IMR-90 (cell line): ENCODE measurements at regions not wholly inside any gene's neighbourhood (a gene's known extent, or its start where the extent isn't known, plus 50 kb on each side); places are given as distances from the start of the nearest gene placed in this dataset.

ENCODE experiments used
- ATAC-seq: fragments of 200-7000 bp; cut with Tn5 transposase; 2 replicates; pipeline ENCODE4 v1.9.1; 2020; ENCODE audit warnings: low read depth, mild to moderate bottlenecking, moderate library complexity
- BruUV-seq: library from RNA; stranded (reverse); fragments of 400-500 nt; replicated peaks from 2 replicates; lab custom pipeline; 2021; lab: Mats Ljungman, UMichigan
- CTCF ChIA-PET: fragments of 300-600 bp; formaldehyde crosslinking; extraction: SDS; loops from one replicate; lab custom pipeline; 2021; ENCODE audit warnings: antibody characterized with exemption; lab: Yijun Ruan, JAX
- POLR2A ChIA-PET: fragments of 300-600 bp; sonication (Branson Sonifier 250); formaldehyde crosslinking; loops from one replicate; lab custom pipeline; 2022; ENCODE audit warnings: antibody characterized with exemption; ENCODE audit not compliant: unreplicated experiment; lab: Charles Lee
- DNase-seq: peaks from one replicate; pipeline ENCODE4 v3.0.0; 2013
- H2AFZ ChIP-seq: replicated peaks from 2 replicates; pipeline ENCODE3; 2013; ENCODE audit warnings: low read length, mild to moderate bottlenecking; ENCODE audit not compliant: poor library complexity
- H2AK5ac ChIP-seq: 2 replicates; pipeline ENCODE4 v1.6.1; 2013; ENCODE audit warnings: low read depth, low read length, inconsistent platforms
- H2AK9ac ChIP-seq: replicated peaks from 2 replicates; pipeline ENCODE3; 2013; ENCODE audit warnings: mild to moderate bottlenecking, low read depth, low read length, moderate library complexity; ENCODE audit not compliant: poor library complexity
- H2BK120ac ChIP-seq: 2 replicates; pipeline ENCODE4 v1.6.1; 2013; ENCODE audit warnings: low read depth, low read length, inconsistent platforms
- H2BK15ac ChIP-seq: 3 replicates; pipeline ENCODE4 v1.6.1; 2013; ENCODE audit warnings: low read depth, low read length, inconsistent platforms
- H2BK20ac ChIP-seq: 2 replicates; pipeline ENCODE4 v1.6.1; 2013; ENCODE audit warnings: low read depth, mild to moderate bottlenecking, inconsistent platforms, low read length, moderate library complexity
- H2BK5ac ChIP-seq: 2 replicates; pipeline ENCODE4 v1.6.1; 2013; ENCODE audit warnings: mild to moderate bottlenecking, low read depth, low read length, inconsistent platforms; ENCODE audit not compliant: poor library complexity, severe bottlenecking
- H3K14ac ChIP-seq: replicated peaks from 2 replicates; pipeline ENCODE4 v1.6.1; 2013; ENCODE audit warnings: low read depth, low read length, inconsistent platforms
- H3K18ac ChIP-seq: 2 replicates; pipeline ENCODE4 v1.6.1; 2013; ENCODE audit warnings: low read depth, low read length, control low read depth
- H3K23ac ChIP-seq: 2 replicates; pipeline ENCODE4 v1.6.1; 2013; ENCODE audit warnings: low read depth, low read length, inconsistent platforms
- H3K27ac ChIP-seq: 2 replicates; pipeline ENCODE4 v1.5.1; 2013; ENCODE audit warnings: mild to moderate bottlenecking, control low read depth, low read length; ENCODE audit not compliant: insufficient read depth
- H3K27me3 ChIP-seq: 2 replicates; pipeline ENCODE4 v1.6.1; 2013; ENCODE audit warnings: low read length; ENCODE audit not compliant: control insufficient read depth, insufficient read depth
- H3K36me3 ChIP-seq: 2 replicates; pipeline ENCODE4 v1.6.1; 2013; ENCODE audit warnings: low read length, mixed read lengths; ENCODE audit not compliant: control insufficient read depth, insufficient read depth
- H3K4ac ChIP-seq: 2 replicates; pipeline ENCODE4 v1.6.1; 2013; ENCODE audit warnings: low read depth, low read length, inconsistent platforms
- H3K4me1 ChIP-seq: 2 replicates; pipeline ENCODE4 v1.6.1; 2013; ENCODE audit warnings: low read length, mixed read lengths; ENCODE audit not compliant: control insufficient read depth, insufficient read depth
- H3K4me2 ChIP-seq: 2 replicates; pipeline ENCODE4 v1.6.1; 2013; ENCODE audit warnings: low read depth, mild to moderate bottlenecking, control low read depth, low read length, moderate library complexity
- H3K4me3 ChIP-seq: 2 replicates; pipeline ENCODE4 v1.5.1; 2013; ENCODE audit warnings: low read depth, mild to moderate bottlenecking, control low read depth, low read length, moderate library complexity; ENCODE audit not compliant: insufficient read depth
- H3K56ac ChIP-seq: 2 replicates; pipeline ENCODE4 v1.6.1; 2013; ENCODE audit warnings: low read length, inconsistent platforms; ENCODE audit not compliant: insufficient read depth; ENCODE audit errors: extremely low read depth
- H3K79me1 ChIP-seq, 2 experiments: 2 replicates each; pipeline ENCODE4 v1.6.1; 2013; ENCODE audit warnings: low read length in 2 of 2, inconsistent platforms in 1 of 2, low read depth in 1 of 2
- H3K9ac ChIP-seq: 2 replicates; pipeline ENCODE4 v1.6.1; 2013; ENCODE audit warnings: low read depth, low read length, control low read depth
- H3K9me1 ChIP-seq: 2 replicates; pipeline ENCODE4 v1.6.1; 2013; ENCODE audit warnings: low read length, inconsistent platforms; ENCODE audit not compliant: insufficient read depth
- H3K9me3 ChIP-seq: 2 replicates; pipeline ENCODE4 v1.6.1; 2013; ENCODE audit warnings: low read length; ENCODE audit not compliant: control insufficient read depth, insufficient read depth
- H4K20me1 ChIP-seq: 2 replicates; pipeline ENCODE4 v1.6.1; 2013; ENCODE audit warnings: low read length, inconsistent platforms; ENCODE audit not compliant: insufficient read depth
- H4K5ac ChIP-seq: 2 replicates; pipeline ENCODE4 v1.6.1; 2013; ENCODE audit warnings: mild to moderate bottlenecking, low read depth, low read length, control low read depth
- H4K8ac ChIP-seq, 2 experiments: 2 replicates each; pipeline ENCODE4 v1.6.1; 2013; ENCODE audit warnings: low read depth in 2 of 2, low read length in 2 of 2, control low read depth in 1 of 2, inconsistent platforms in 1 of 2
- H4K91ac ChIP-seq: 2 replicates; pipeline ENCODE4 v1.6.1; 2013; ENCODE audit warnings: low read depth, low read length, inconsistent platforms; ENCODE audit not compliant: insufficient read depth
- CEBPB ChIP-seq: IDR thresholded peaks from 2 replicates; pipeline ENCODE4 v1.6.1; 2012; ENCODE audit warnings: low read depth, low read length, improper control_type of control experiment
- MAFK ChIP-seq: IDR thresholded peaks from 2 replicates; pipeline ENCODE4 v1.6.1; 2012; ENCODE audit warnings: low read depth, low read length, improper control_type of control experiment
- MXI1 ChIP-seq: IDR thresholded peaks from 2 replicates; pipeline ENCODE4 v1.6.1; 2012; ENCODE audit warnings: low read depth, mild to moderate bottlenecking, low read length, moderate library complexity, borderline replicate concordance
- NFE2L2 ChIP-seq: fragments of 150-350 bp; IDR thresholded peaks from 2 replicates; pipeline ENCODE4 v1.6.1; 2016; ENCODE audit warnings: low read depth, mild to moderate bottlenecking, low read length
- RFX5 ChIP-seq: IDR thresholded peaks from 2 replicates; pipeline ENCODE4 v1.8.0; 2012; ENCODE audit warnings: low read depth, mild to moderate bottlenecking, low read length, moderate library complexity
- WGBS, 2 experiments: methylation state at CpG; one replicate each; pipeline versions ENCODE4 v1.1.5 to v1.1.7; 2013; ENCODE audit warnings: missing lambda C conversion rate in 2 of 2; ENCODE audit not compliant: insufficient read length in 1 of 2; ENCODE audit errors: extremely low coverage in 2 of 2; 5-methylcytosine and 5-hydroxymethylcytosine counted together
- dilution Hi-C: fragments of 300-500 bp; cut with HindIII; formaldehyde crosslinking; loops from one replicate; pipeline ENCODE4 v1.14.3; 2018; ENCODE audit warnings: low sequenced_read_pairs; ENCODE audit not compliant: unreplicated experiment
- in situ Hi-C: fragments of 300-500 bp; cut with MboI; formaldehyde crosslinking; loops from 3 replicates; pipeline ENCODE4 v1.14.3; 2019; ENCODE audit warnings: low sequenced_read_pairs, inconsistent platforms, mixed read lengths
- intact Hi-C: fragments of 100-400 bp; cut with micrococcal nuclease; formaldehyde crosslinking; loops from 2 replicates; pipeline ENCODE4 v1.10.0; 2022
- TF ChIP-seq, protein P1 (sequence below): fragments of 150-350 bp; IDR thresholded peaks from 2 replicates; pipeline ENCODE4 v1.6.1; 2016; ENCODE audit warnings: low read depth, mild to moderate bottlenecking, low read length, moderate library complexity, borderline replicate concordance

DNA sequence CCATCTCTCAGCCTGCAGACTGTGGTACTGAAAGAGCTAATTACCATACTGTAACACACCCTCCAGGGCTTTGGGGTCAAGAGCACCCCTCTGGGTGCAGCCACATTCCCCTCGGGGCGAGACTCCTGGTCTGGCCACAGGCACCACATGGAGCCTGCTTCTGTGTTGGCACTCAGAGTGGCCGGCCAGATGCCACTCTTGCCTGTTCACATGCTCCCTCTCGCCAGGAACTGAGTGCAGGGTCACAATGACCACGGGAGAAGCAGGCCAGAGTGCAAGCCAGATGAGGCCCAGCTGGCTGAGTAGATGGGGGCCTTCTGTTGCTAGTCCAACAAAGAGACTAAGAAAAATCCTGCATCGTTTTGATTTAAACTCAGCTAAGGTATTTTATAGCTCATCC lies 864.0 kb downstream of the KCNT2 start:
- no peak overlapping the region for H3K23ac ChIP-seq
- no peak overlapping the region for H3K14ac ChIP-seq
- in situ Hi-C loops: no loop called here
- H4K8ac ChIP-seq: no peak overlapping the region
- ATAC-seq (no peak), DNase-seq (no peak)
- WGBS, 2 experiments: 73% methylated on average over 3 of the region's 6 CpGs; no CpG with 5 or more reads in 1 of the 2 experiments
- H3K18ac ChIP-seq: no peak overlapping the region
- H3K4me2 ChIP-seq: no peak overlapping the region
- no peak overlapping the region for H3K4me3 ChIP-seq
- no peak overlapping the region for H2AK5ac ChIP-seq
- no peak overlapping the region for H4K5ac ChIP-seq
- H2AK9ac ChIP-seq: no peak overlapping the region
- no peak overlapping the region for H3K4ac ChIP-seq
- intact Hi-C loops: no loop called here
- H2BK15ac ChIP-seq: no peak overlapping the region
- no peak overlapping the region for H2BK20ac ChIP-seq
- H2BK5ac ChIP-seq: no peak overlapping the region
- dilution Hi-C loops: no loop called here
- BruUV-seq: no TSS peak
- H3K79me1 ChIP-seq: no peaks in the 10 kb centered on the region
- H3K27me3 ChIP-seq: no peaks in the 10 kb centered on the region
- no peak overlapping the region for H3K56ac ChIP-seq
- no peak for TF ChIP-seq RFX5
- no peak for TF ChIP-seq MAFK
- no peak for TF ChIP-seq NFE2L2
- TF ChIP-seq MXI1: no peak
- no peak for TF ChIP-seq CEBPB
- TF ChIP-seq, protein P1, sequence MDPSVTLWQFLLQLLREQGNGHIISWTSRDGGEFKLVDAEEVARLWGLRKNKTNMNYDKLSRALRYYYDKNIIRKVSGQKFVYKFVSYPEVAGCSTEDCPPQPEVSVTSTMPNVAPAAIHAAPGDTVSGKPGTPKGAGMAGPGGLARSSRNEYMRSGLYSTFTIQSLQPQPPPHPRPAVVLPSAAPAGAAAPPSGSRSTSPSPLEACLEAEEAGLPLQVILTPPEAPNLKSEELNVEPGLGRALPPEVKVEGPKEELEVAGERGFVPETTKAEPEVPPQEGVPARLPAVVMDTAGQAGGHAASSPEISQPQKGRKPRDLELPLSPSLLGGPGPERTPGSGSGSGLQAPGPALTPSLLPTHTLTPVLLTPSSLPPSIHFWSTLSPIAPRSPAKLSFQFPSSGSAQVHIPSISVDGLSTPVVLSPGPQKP: no peak
- H3K9me1 ChIP-seq: no peaks in the 10 kb centered on the region
- H2BK120ac ChIP-seq: no peak overlapping the region
- H4K20me1 ChIP-seq: no peaks in the 10 kb centered on the region
- ChIA-PET CTCF (no interaction called here), POLR2A (no interaction called here)
- no peaks in the 10 kb centered on the region; the same call in 1 of the 2 replicates for H3K4me1 ChIP-seq
- no peak overlapping the region for H2AFZ ChIP-seq
- no peak overlapping the region for H4K91ac ChIP-seq
- no peaks in the 10 kb centered on the region for H3K9me3 ChIP-seq
- no peak overlapping the region for H3K27ac ChIP-seq
- no peaks in the 10 kb centered on the region for H3K36me3 ChIP-seq
- no peak overlapping the region for H3K9ac ChIP-seq
